Adrenal gland (tissue), 5 donors: ENCODE measurements at regions not wholly inside any gene's neighbourhood (a gene's known extent, or its start where the extent isn't known, plus 50 kb on each side); places are given as distances from the start of the nearest gene placed in this dataset.

Experiments used
- CTCF ChIP-seq, 6 experiments: fragments of 450-650 bp in 4 of 6; fragments of 200-600 bp in 2 of 6; sonication (generic) in 1 of 6; IDR thresholded peaks; 1 replicate in 5 of 6; 2 replicates in 1 of 6; pipeline versions ENCODE4 v1.5.1 to v1.8.0; 2016 to 2021; ENCODE audit warnings: antibody characterized with exemption in 6 of 6, mild to moderate bottlenecking in 2 of 6, moderate library complexity in 1 of 6
- POLR2A ChIP-seq, 2 donors: fragments of 450-650 bp; IDR thresholded peaks; one replicate each; pipeline ENCODE4 v1.6.1; 2017; ENCODE audit warnings: antibody characterized with exemption in 2 of 2, mild to moderate bottlenecking in 2 of 2, moderate library complexity in 1 of 2
- donor health status: DM: no; HTN: no; CAD: no.

- no peak for TF ChIP-seq CTCF (IDR thresholded peaks at IDR 0.05)
- no peak for TF ChIP-seq POLR2A (IDR thresholded peaks at IDR 0.05)
Observed at GRCh38 chr1:218863987-218864386, 309.7 kb upstream of the LYPLAL1 start.
